WTC11 (cell line): ENCODE measurements at regions not wholly inside any gene's neighbourhood (a gene's known extent, or its start where the extent isn't known, plus 50 kb on each side); places are given as distances from the start of the nearest gene placed in this dataset.

Experiments used
- ATAC-seq: fragments of 200-7000 bp; cut with Tn5 transposase; 2 replicates; pipeline ENCODE4 v1.10.0; 2021; ENCODE audit warnings: mild to moderate bottlenecking, moderate library complexity
- CTCF ChIA-PET: fragments of 300-600 bp; sonication (Branson Sonifier 250); formaldehyde crosslinking; loops from one replicate; lab custom pipeline; 2021; ENCODE audit warnings: antibody characterized with exemption; lab: Charles Lee
- POLR2A ChIA-PET: fragments of 350-600 bp; sonication (Branson Sonifier 250); formaldehyde crosslinking; loops from one replicate; lab custom pipeline; 2021; ENCODE audit warnings: antibody characterized with exemption; lab: Charles Lee
- DNase-seq: peaks from one replicate; pipeline ENCODE4 v3.0.0; 2021; ENCODE audit warnings: low spot score
- H3K27ac Mint-ChIP-seq: 2 replicates; pipeline ENCODE4 v1.8.0; 2021; ENCODE audit warnings: mixed read lengths
- H3K27me3 Mint-ChIP-seq: 2 replicates; pipeline ENCODE4 v1.8.0; 2021; ENCODE audit warnings: low read depth, mild to moderate bottlenecking, moderate library complexity, mixed read lengths
- H3K36me3 Mint-ChIP-seq: 2 replicates; pipeline ENCODE4 v1.8.0; 2021; ENCODE audit warnings: mixed read lengths
- H3K4me1 Mint-ChIP-seq: 2 replicates; pipeline ENCODE4 v1.8.0; 2022; ENCODE audit warnings: mixed read lengths
- H3K4me3 Mint-ChIP-seq: 2 replicates; pipeline ENCODE4 v1.8.0; 2021; ENCODE audit warnings: mild to moderate bottlenecking, moderate library complexity, mixed read lengths
- H3K9me3 Mint-ChIP-seq: 2 replicates; pipeline ENCODE4 v1.8.0; 2021; ENCODE audit warnings: mixed read lengths
- ARID4B ChIP-seq: sonication (generic); formaldehyde crosslinking; IDR thresholded peaks from 2 replicates; pipeline ENCODE4 v1.8.0; 2023; ENCODE audit warnings: missing genetic modification reagents, mild to moderate bottlenecking, borderline replicate concordance
- ATF1 ChIP-seq: sonication (generic); formaldehyde crosslinking; IDR thresholded peaks from 2 replicates; pipeline ENCODE4 v1.8.1; 2023; ENCODE audit warnings: mild to moderate bottlenecking, moderate library complexity, missing genetic modification reagents
- ATF3 ChIP-seq: sonication (generic); formaldehyde crosslinking; conservative IDR thresholded peaks from 2 replicates; pipeline ENCODE4 v1.8.1; 2022; ENCODE audit warnings: mild to moderate bottlenecking, missing genetic modification reagents
- CBFB ChIP-seq: sonication (generic); formaldehyde crosslinking; IDR thresholded peaks from 2 replicates; pipeline ENCODE4 v1.8.1; 2022; ENCODE audit warnings: mild to moderate bottlenecking, low read depth, missing genetic modification reagents
- CREM ChIP-seq: sonication (generic); formaldehyde crosslinking; IDR thresholded peaks from 2 replicates; pipeline ENCODE4 v1.8.1; 2022; ENCODE audit warnings: mild to moderate bottlenecking, missing genetic modification reagents, moderate library complexity
- E2F1 ChIP-seq: sonication (generic); formaldehyde crosslinking; IDR thresholded peaks from 2 replicates; pipeline ENCODE4 v1.8.0; 2022; ENCODE audit warnings: mild to moderate bottlenecking, missing genetic modification reagents
- E2F4 ChIP-seq: sonication (generic); formaldehyde crosslinking; IDR thresholded peaks from 2 replicates; pipeline ENCODE4 v1.8.1; 2022; ENCODE audit warnings: low read depth, mild to moderate bottlenecking, moderate library complexity, missing genetic modification reagents, borderline replicate concordance
- FOXP1 ChIP-seq: sonication (generic); formaldehyde crosslinking; IDR thresholded peaks from 2 replicates; pipeline ENCODE4 v1.8.0; 2022; ENCODE audit warnings: missing genetic modification reagents, mild to moderate bottlenecking, moderate library complexity, borderline replicate concordance
- GABPB1 ChIP-seq: sonication (generic); formaldehyde crosslinking; IDR thresholded peaks from 2 replicates; pipeline ENCODE4 v1.8.1; 2023; ENCODE audit warnings: mild to moderate bottlenecking, missing genetic modification reagents
- IRF2 ChIP-seq: sonication (generic); formaldehyde crosslinking; IDR thresholded peaks from 2 replicates; pipeline ENCODE4 v1.8.0; 2022; ENCODE audit warnings: low read depth, missing genetic modification reagents, borderline replicate concordance
- JUN ChIP-seq: sonication (generic); formaldehyde crosslinking; IDR thresholded peaks from 2 replicates; pipeline ENCODE4 v1.8.0; 2023; ENCODE audit warnings: mild to moderate bottlenecking, missing genetic modification reagents
- KAT7 ChIP-seq: sonication (generic); formaldehyde crosslinking; IDR thresholded peaks from 2 replicates; pipeline ENCODE4 v1.8.1; 2023; ENCODE audit warnings: missing genetic modification reagents, mild to moderate bottlenecking, borderline replicate concordance
- MYBL2 ChIP-seq: sonication (generic); formaldehyde crosslinking; IDR thresholded peaks from 2 replicates; pipeline ENCODE4 v1.8.1; 2023; ENCODE audit warnings: mild to moderate bottlenecking, moderate library complexity, missing genetic modification reagents
- NR3C1 ChIP-seq: sonication (generic); formaldehyde crosslinking; conservative IDR thresholded peaks from 2 replicates; pipeline ENCODE4 v1.8.1; 2023; ENCODE audit warnings: low read depth, mild to moderate bottlenecking, missing genetic modification reagents
- RELA ChIP-seq: sonication (generic); formaldehyde crosslinking; IDR thresholded peaks from 2 replicates; pipeline ENCODE4 v1.8.1; 2022; ENCODE audit warnings: missing genetic modification reagents, mild to moderate bottlenecking, borderline replicate concordance
- RORB ChIP-seq: fragments of 250-450 bp; sonication (Bioruptor Pico); IDR thresholded peaks from 2 replicates; pipeline ENCODE4 v1.9.0; 2021; ENCODE audit warnings: mild to moderate bottlenecking
- SMAD4 ChIP-seq: sonication (generic); formaldehyde crosslinking; IDR thresholded peaks from 2 replicates; pipeline ENCODE4 v1.8.0; 2022; ENCODE audit warnings: mild to moderate bottlenecking, missing genetic modification reagents
- ZMAT4 ChIP-seq: fragments of 250-450 bp; sonication (Bioruptor Pico); IDR thresholded peaks from 2 replicates; pipeline ENCODE4 v1.9.0; 2021; ENCODE audit warnings: mild to moderate bottlenecking
- ZNF317 ChIP-seq: sonication (generic); formaldehyde crosslinking; IDR thresholded peaks from 2 replicates; pipeline ENCODE4 v1.8.1; 2023; ENCODE audit warnings: low read depth, mild to moderate bottlenecking, moderate library complexity, missing genetic modification reagents, borderline replicate concordance
- ZNF671 ChIP-seq: fragments of 250-450 bp; sonication (Bioruptor Pico); IDR thresholded peaks from 2 replicates; pipeline ENCODE4 v1.8.0; 2021; ENCODE audit warnings: mild to moderate bottlenecking
- ZSCAN18 ChIP-seq: fragments of 250-450 bp; sonication (Bioruptor Pico); IDR thresholded peaks from 2 replicates; pipeline ENCODE4 v2.1.2; 2022; ENCODE audit warnings: mild to moderate bottlenecking, moderate library complexity

- CTCF ChIA-PET, result interaction anchor here (0.7 kb wide), 1 partner anchor 21 kb away, joined by 4 read pairs; no protein-coding TSS in a partner anchor
- H3K4me3 Mint-ChIP-seq, result no peak overlapping the region
Observed at GRCh38 chr2:41379496-41380221, 668.2 kb upstream of the PKDCC start.

GRCh38 chr2:41381701-41382100, 666.1 kb upstream of the PKDCC start:
- Mint-ChIP-seq H3K4me3 (no peak overlapping the region), H3K27ac (no peak overlapping the region), H3K27me3 (peaks cover 3% of the 10 kb centered on the region; the same call in 1 of the 2 replicates), H3K9me3 (peaks cover 21% of the 10 kb centered on the region), H3K4me1 (peaks cover 16% of the 10 kb centered on the region), H3K36me3 (peaks cover 18% of the 10 kb centered on the region)
- no peak for DNase-seq
- TF ChIP-seq JUN (CRISPR knock-in tag) (no peak), NR3C1 (CRISPR knock-in tag) (no peak), FOXP1 (CRISPR knock-in tag) (no peak), IRF2 (CRISPR knock-in tag) (no peak), ZMAT4 (CRISPR knock-in tag) (no peak), ARID4B (CRISPR knock-in tag) (no peak), E2F1 (CRISPR knock-in tag) (no peak)
- no peak for ATAC-seq
- CTCF ChIA-PET, result interaction anchor here (0.8 kb wide), 1 partner anchor 19 kb away, joined by 4 read pairs; no protein-coding TSS in a partner anchor
- POLR2A ChIA-PET, result no interaction called here

More at GRCh38 chr2:41379496-41380221, 668.2 kb upstream of the PKDCC start:
- no peak overlapping the region for H3K27ac Mint-ChIP-seq
- peaks cover 3% of the 10 kb centered on the region; the same call in 1 of the 2 replicates for H3K27me3 Mint-ChIP-seq
- DNase-seq (no peak), ATAC-seq (no peak)
- POLR2A ChIA-PET, result no interaction called here
- peaks cover 21% of the 10 kb centered on the region for H3K9me3 Mint-ChIP-seq
- peaks cover 18% of the 10 kb centered on the region for H3K36me3 Mint-ChIP-seq
- H3K4me1 Mint-ChIP-seq, result peaks cover 33% of the 10 kb centered on the region
- TF ChIP-seq E2F4 (no peak), MYBL2 (CRISPR knock-in tag) (no peak), KAT7 (CRISPR knock-in tag) (no peak), GABPB1 (no peak), ZNF317 (CRISPR knock-in tag) (no peak), RELA (CRISPR knock-in tag) (no peak), SMAD4 (no peak), RORB (CRISPR knock-in tag) (no peak), CREM (CRISPR knock-in tag) (no peak), ATF3 (CRISPR knock-in tag) (no peak), ATF1 (CRISPR knock-in tag) (no peak), ZNF671 (CRISPR knock-in tag) (no peak), ZSCAN18 (CRISPR knock-in tag) (no peak), CBFB (no peak)
